ENCODE measurements at regions not wholly inside any gene's neighbourhood (a gene's known extent, or its start where the extent isn't known, plus 50 kb on each side); places are given as distances from the start of the nearest gene placed in this dataset.

GRCh38 chr5:113748403-113748802 is 234.9 kb downstream of the YTHDC2 start:
- FAIRE-seq = no peak
- Histone ChIP-seq H3K27me3 (ENCODE audit: control insufficient read depth in 2 of 2, insufficient read depth in 2 of 2, low read length in 2 of 2) (no peaks in the 10 kb centered on the region), H3K27ac (ENCODE audit: extremely low read depth, low read depth, low read length) (no peak overlapping the region), H3K9ac (ENCODE audit: insufficient read depth in 1 of 2, low read depth in 2 of 2, low read length in 2 of 2) (no peak overlapping the region), H3K4me3 (no peak overlapping the region), H4K20me1 (replicated peaks; ENCODE audit: control insufficient read depth, insufficient read depth, low read length) (no peaks in the 10 kb centered on the region), H3K4me1 (replicated peaks in 1 of 2; ENCODE audit: control insufficient read depth in 2 of 2, insufficient read depth in 2 of 2, low read length in 2 of 2) (no peaks in the 10 kb centered on the region), H3K9me3 (replicated peaks; ENCODE audit: control insufficient read depth, insufficient read depth, low read depth, low read length) (0 out of 2 replicates have a peak, but pooled peaks cover 2% of the 10 kb centered on the region), H3K79me2 (ENCODE audit: control insufficient read depth, insufficient read depth, low read length) (no peaks in the 10 kb centered on the region), H3K9me1 (ENCODE audit: control insufficient read depth, insufficient read depth, low read length) (no peaks in the 10 kb centered on the region), H2AFZ (ENCODE audit: low read depth, low read length) (no peak overlapping the region), H3K4me2 (ENCODE audit: insufficient read depth, low read length) (no peak overlapping the region), H3K36me3 (ENCODE audit: control insufficient read depth, insufficient read depth, low read length) (no peaks in the 10 kb centered on the region)
- in situ Hi-C loops (cut with MboI) = no loop called here
- 2% methylated on average over 2 of the region's 2 CpGs for WGBS (ENCODE audit: insufficient coverage, low coverage, missing lambda C conversion rate)
- no peak for ATAC-seq
- ChIA-PET POLR2A (no interaction called here), CTCF (ENCODE audit: low intra/inter-chr PET ratio) (no interaction called here)
- no peak for DNase-seq (ENCODE audit: extremely low read depth in 1 of 4, low spot score in 3 of 4)
- BruUV-seq (replicated peaks) = no TSS peak
- intact Hi-C loops (cut with micrococcal nuclease) = no loop called here
- TF ChIP-seq KDM4B (IDR thresholded peaks at IDR 0.05; ENCODE audit: borderline replicate concordance in 2 of 2, low read depth in 1 of 2) (no peak), MEF2D (tag; conservative IDR thresholded peaks at IDR 0.05; ENCODE audit: low read depth) (no peak), ARID1B (IDR thresholded peaks at IDR 0.05) (no peak), HDAC3 (IDR thresholded peaks at IDR 0.05; ENCODE audit: borderline replicate concordance, partially characterized antibody) (no peak), ZNF140 (CRISPR knock-in tag; IDR thresholded peaks at IDR 0.05) (no peak), MGA (IDR thresholded peaks at IDR 0.05) (no peak)
